H1 (cell line): ENCODE measurements at regions not wholly inside any gene's neighbourhood (a gene's known extent, or its start where the extent isn't known, plus 50 kb on each side); places are given as distances from the start of the nearest gene placed in this dataset.

ENCODE experiments used
- CTCF ChIA-PET: fragments of 300-600 bp; sonication (Branson Sonifier 250); formaldehyde crosslinking; loops from one replicate; lab custom pipeline; 2021; ENCODE audit not compliant: partially characterized antibody; lab: Charles Lee
- POLR2A ChIA-PET: fragments of 300-600 bp; sonication (Branson Sonifier 250); formaldehyde crosslinking; loops from one replicate; lab custom pipeline; 2021; ENCODE audit warnings: inconsistent platforms; ENCODE audit not compliant: partially characterized antibody; lab: Charles Lee
- DNase-seq, 2 experiments: peaks; one replicate each; pipeline versions ENCODE4 v3.0.0 to v3.0.0-alpha.2; 2010 to 2022; ENCODE audit warnings: low spot score in 2 of 2, low read depth in 1 of 2, mixed read lengths in 1 of 2
- FAIRE-seq: peaks from 2 replicates; lab custom pipeline; 2011; peaks lifted over from hg19 to GRCh38; lab: Jason Lieb, UNC
- H2AFZ ChIP-seq: 2 replicates; pipeline ENCODE4 v1.8.1; 2012; ENCODE audit warnings: low read length, inconsistent platforms
- H2AK5ac ChIP-seq: 2 replicates; pipeline ENCODE4 v1.6.1; 2013; ENCODE audit warnings: low read depth, low read length
- H2BK120ac ChIP-seq: replicated peaks from 2 replicates; pipeline ENCODE3; 2013; ENCODE audit warnings: low read depth, low read length, inconsistent platforms
- H2BK12ac ChIP-seq: 2 replicates; pipeline ENCODE4 v1.6.1; 2013; ENCODE audit warnings: low read depth, low read length
- H2BK15ac ChIP-seq: 2 replicates; pipeline ENCODE4 v1.6.1; 2013; ENCODE audit warnings: low read length
- H2BK20ac ChIP-seq: 2 replicates; pipeline ENCODE4 v1.6.1; 2013; ENCODE audit warnings: low read length
- H2BK5ac ChIP-seq: 2 replicates; pipeline ENCODE4 v1.6.1; 2013; ENCODE audit warnings: low read depth, low read length
- H3K14ac ChIP-seq: 2 replicates; pipeline ENCODE4 v1.6.1; 2013; ENCODE audit warnings: inconsistent platforms; ENCODE audit not compliant: insufficient read length
- H3K18ac ChIP-seq: 2 replicates; pipeline ENCODE4 v1.6.1; 2013; ENCODE audit warnings: low read length; ENCODE audit errors: extremely low read depth
- H3K23ac ChIP-seq: 2 replicates; pipeline ENCODE4 v1.6.1; 2013; ENCODE audit warnings: inconsistent platforms; ENCODE audit not compliant: insufficient read length
- H3K23me2 ChIP-seq: 2 replicates; pipeline ENCODE4 v1.6.1; 2013; ENCODE audit warnings: low read depth, low read length
- H3K27ac ChIP-seq: 2 replicates; pipeline ENCODE4 v1.6.1; 2011; ENCODE audit warnings: low read depth, low read length, inconsistent platforms
- H3K27me3 ChIP-seq, 4 experiments: replicated peaks in 1 of 4; 1 replicate in 1 of 4; 2 replicates in 3 of 4; pipeline versions ENCODE4 v1.6.1 to v1.8.1; 2011 to 2013; ENCODE audit warnings: low read length in 3 of 4, mild to moderate bottlenecking in 3 of 4, inconsistent platforms in 2 of 4, mixed read lengths in 2 of 4, moderate library complexity in 1 of 4; ENCODE audit not compliant: control insufficient read depth in 3 of 4, insufficient read depth in 3 of 4; ENCODE audit errors: extremely low read depth in 1 of 4
- H3K36me3 ChIP-seq, 4 experiments: 2 replicates each; pipeline versions ENCODE4 v1.6.1 to v1.8.1; 2011 to 2013; ENCODE audit warnings: mild to moderate bottlenecking in 4 of 4, low read length in 3 of 4, moderate library complexity in 2 of 4, control low read depth in 1 of 4, inconsistent platforms in 1 of 4; ENCODE audit not compliant: insufficient read depth in 4 of 4, control insufficient read depth in 2 of 4
- H3K4ac ChIP-seq: replicated peaks from 2 replicates; pipeline ENCODE3; 2013; ENCODE audit warnings: low read length, low read depth, mixed read lengths, inconsistent platforms; ENCODE audit not compliant: insufficient read length
- H3K4me1 ChIP-seq, 4 experiments: replicated peaks in 1 of 4; 1 replicate in 1 of 4; 2 replicates in 3 of 4; pipeline versions ENCODE4 v1.6.1 to v1.8.1; 2011 to 2013; ENCODE audit warnings: low read length in 3 of 4, inconsistent platforms in 2 of 4, mixed read lengths in 1 of 4; ENCODE audit not compliant: insufficient read depth in 4 of 4, control insufficient read depth in 3 of 4
- H3K4me2 ChIP-seq, 2 experiments: 2 replicates each; pipeline versions ENCODE4 v1.6.1 to v1.8.1; 2011 to 2013; ENCODE audit warnings: low read depth in 2 of 2, low read length in 2 of 2, control low read depth in 1 of 2, inconsistent platforms in 1 of 2, mild to moderate bottlenecking in 1 of 2; ENCODE audit not compliant: insufficient read depth in 1 of 2
- H3K4me3 ChIP-seq, 4 experiments: fragments of 200-600, 300-600 bp in 1 of 4; sonication (generic), shearing (Covaris generic), sonication (Bioruptor Twin) in 1 of 4; 2 replicates each; pipeline versions ENCODE4 v1.5.1 to v1.8.1; 2011 to 2016; ENCODE audit warnings: low read length in 4 of 4, low read depth in 3 of 4, control low read depth in 2 of 4, inconsistent platforms in 2 of 4, mild to moderate bottlenecking in 2 of 4, mixed read lengths in 1 of 4, moderate library complexity in 1 of 4; ENCODE audit not compliant: insufficient read depth in 2 of 4; ENCODE audit errors: extremely low read depth in 1 of 4
- H3K56ac ChIP-seq: replicated peaks from 2 replicates; pipeline ENCODE3; 2013; ENCODE audit warnings: low read depth, mild to moderate bottlenecking, mixed read lengths, low read length, inconsistent platforms; ENCODE audit not compliant: insufficient read length
- H3K79me1 ChIP-seq: 2 replicates; pipeline ENCODE4 v1.6.1; 2013; ENCODE audit warnings: low read depth, low read length, control low read depth
- H3K79me2 ChIP-seq, 2 experiments: 2 replicates each; pipeline versions ENCODE4 v1.6.1 to v1.8.1; 2012 to 2013; ENCODE audit warnings: low read length in 2 of 2, mild to moderate bottlenecking in 2 of 2, inconsistent platforms in 1 of 2; ENCODE audit not compliant: insufficient read depth in 2 of 2, control insufficient read depth in 1 of 2
- H3K9ac ChIP-seq, 4 experiments: replicated peaks in 1 of 4; 1 replicate in 1 of 4; 2 replicates in 3 of 4; pipeline versions ENCODE4 v1.6.1 to v1.8.1; 2011 to 2013; ENCODE audit warnings: low read depth in 3 of 4, low read length in 3 of 4, control low read depth in 2 of 4, mild to moderate bottlenecking in 2 of 4, moderate library complexity in 2 of 4, inconsistent platforms in 1 of 4; ENCODE audit errors: extremely low read depth in 1 of 4
- H3K9me3 ChIP-seq, 2 experiments: 2 replicates each; pipeline versions ENCODE4 v1.6.1 to v1.8.1; 2012 to 2013; ENCODE audit warnings: mild to moderate bottlenecking in 2 of 2, moderate library complexity in 2 of 2, control low read depth in 1 of 2, inconsistent platforms in 1 of 2, low read depth in 1 of 2, low read length in 1 of 2, mixed read lengths in 1 of 2; ENCODE audit not compliant: insufficient read depth in 2 of 2
- H4K20me1 ChIP-seq, 2 experiments: replicated peaks in 1 of 2; 2 replicates each; pipeline versions ENCODE3 to v1.8.1; 2011 to 2013; ENCODE audit warnings: inconsistent platforms in 2 of 2, low read length in 2 of 2, mild to moderate bottlenecking in 1 of 2; ENCODE audit not compliant: insufficient read depth in 2 of 2, control insufficient read depth in 1 of 2
- H4K5ac ChIP-seq: 2 replicates; pipeline ENCODE4 v1.6.1; 2013; ENCODE audit warnings: low read length, low read depth, mixed read lengths, inconsistent platforms; ENCODE audit not compliant: insufficient read length
- H4K8ac ChIP-seq: 2 replicates; pipeline ENCODE4 v1.8.0; 2013; ENCODE audit warnings: mild to moderate bottlenecking, moderate library complexity, low read length, inconsistent platforms; ENCODE audit not compliant: insufficient read depth; ENCODE audit errors: extremely low read depth
- H4K91ac ChIP-seq: replicated peaks from 2 replicates; pipeline ENCODE3; 2013; ENCODE audit warnings: low read length, mixed read lengths, inconsistent platforms; ENCODE audit not compliant: insufficient read length
- HDAC2 ChIP-seq, 2 experiments: fragments of 300-600 bp in 1 of 2; sonication (generic) in 1 of 2; IDR thresholded peaks; 2 replicates each; pipeline ENCODE4 v1.6.1; 2011 to 2012; ENCODE audit warnings: low read depth in 2 of 2, low read length in 2 of 2, mild to moderate bottlenecking in 2 of 2, moderate library complexity in 2 of 2, borderline replicate concordance in 1 of 2, inconsistent platforms in 1 of 2
- KDM4A ChIP-seq: IDR thresholded peaks from one replicate; pipeline ENCODE4 v1.7.1; 2012; ENCODE audit warnings: low read depth, mild to moderate bottlenecking, moderate library complexity, low read length, inconsistent platforms; ENCODE audit not compliant: severe bottlenecking
- WGBS, 2 experiments: shearing (Covaris generic) in 1 of 2; methylation state at CpG; one replicate each; pipeline versions ENCODE4 v1.1.6 to v1.1.7; 2013 to 2015; ENCODE audit warnings: low lambda C conversion rate in 2 of 2, mixed read lengths in 2 of 2, inconsistent platforms in 1 of 2, low coverage in 1 of 2, missing lambda C conversion rate in 1 of 2; ENCODE audit not compliant: insufficient replicate concordance in 2 of 2, insufficient coverage in 1 of 2, insufficient read length in 1 of 2; ENCODE audit errors: extremely low coverage in 1 of 2, missing lambda C conversion rate in 1 of 2; 5-methylcytosine and 5-hydroxymethylcytosine counted together
- TF ChIP-seq, protein P1 (sequence below): IDR thresholded peaks from 2 replicates; pipeline ENCODE4 v1.6.1; 2011; ENCODE audit warnings: low read depth, mild to moderate bottlenecking, low read length; ENCODE audit not compliant: insufficient read depth
- TF ChIP-seq, protein P2 (sequence below): IDR thresholded peaks from 2 replicates; pipeline ENCODE4 v1.6.1; 2012; ENCODE audit warnings: low read length, inconsistent platforms
- TF ChIP-seq, protein P3 (sequence below), 3 experiments: IDR thresholded peaks; 1 replicate in 2 of 3; 2 replicates in 1 of 3; pipeline versions ENCODE4 v1.5.1 to v1.6.1; 2011; ENCODE audit warnings: low read length in 3 of 3, mild to moderate bottlenecking in 3 of 3, inconsistent platforms in 2 of 3, low read depth in 1 of 3, moderate library complexity in 1 of 3; ENCODE audit not compliant: insufficient read depth in 1 of 3; ENCODE audit errors: control extremely low read depth in 1 of 3

DNA sequence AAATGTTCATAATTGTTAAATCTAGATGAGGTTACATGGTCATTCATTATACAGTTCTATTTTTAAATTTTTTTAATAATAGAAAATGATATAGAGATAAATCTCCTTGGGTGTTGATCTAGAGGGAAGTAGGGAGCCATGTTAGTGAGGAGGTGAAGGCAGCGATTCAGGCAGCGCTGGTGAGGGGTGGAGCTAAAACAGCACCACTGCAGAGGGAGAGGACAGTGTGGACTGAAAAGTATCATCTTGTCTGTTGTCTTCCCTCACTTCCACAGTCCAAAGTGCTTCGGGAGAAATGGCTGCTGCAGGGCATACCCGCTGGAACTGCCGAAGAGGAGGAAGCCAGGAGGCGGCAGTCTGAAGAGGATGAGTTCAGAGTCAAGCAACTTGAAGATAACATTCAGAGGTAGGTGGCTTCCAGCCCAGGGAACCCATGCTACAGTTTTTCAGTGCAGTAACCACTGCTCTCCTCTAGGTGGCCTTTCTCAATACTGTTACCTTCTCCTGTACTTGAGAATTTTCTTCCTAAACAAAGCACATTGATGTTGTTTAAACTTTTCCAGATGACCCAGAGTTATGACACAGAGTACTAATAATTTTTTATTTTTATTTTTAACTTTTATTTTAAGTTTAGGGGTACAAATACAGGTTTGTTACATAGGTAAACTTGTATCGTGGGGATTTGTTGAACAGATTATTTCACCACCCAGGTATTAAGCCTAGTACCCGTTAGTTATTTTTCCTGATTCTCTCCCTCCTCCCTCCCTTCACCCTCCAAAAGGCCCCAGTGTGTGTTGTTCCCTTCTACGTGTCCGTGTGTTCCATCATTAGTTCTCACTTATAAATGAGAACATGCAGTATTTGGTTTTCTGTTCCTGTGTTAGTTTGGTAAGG, 100.5 kb downstream of the PALM2AKAP2 start:
- Histone ChIP-seq H2BK5ac (no peak overlapping the region; the same call in 1 of the 2 replicates), H3K14ac (no peak overlapping the region), H4K20me1 (no peaks in the 10 kb centered on the region), H4K5ac (no peak overlapping the region), H3K9ac (no peak overlapping the region), H2BK120ac (no peak overlapping the region), H2AK5ac (no peak overlapping the region), H3K79me1 (no peaks in the 10 kb centered on the region), H3K23ac (no peak overlapping the region), H3K4me1 (peaks cover 0 to 4% (median 0%) of the 10 kb centered on the region in 4 experiments; a peak in 3 of 7 replicates), H2BK20ac (0 out of 2 replicates have a peak overlapping the region, but pooled peaks have one; percentile 63), H2BK12ac (no peak overlapping the region), H2AFZ (peak overlapping the region; percentile 99), H3K23me2 (no peaks in the 10 kb centered on the region), H4K91ac (no peak overlapping the region), H3K18ac (no peak overlapping the region), H3K4ac (no peak overlapping the region), H4K8ac (no peak overlapping the region), H3K4me3 (no peak overlapping the region), H3K9me3 (no peaks in the 10 kb centered on the region), H3K56ac (no peak overlapping the region), H3K36me3 (no peaks in the 10 kb centered on the region), H3K27me3 (no peaks in the 10 kb centered on the region), H3K79me2 (no peaks in the 10 kb centered on the region), H2BK15ac (no peak overlapping the region), H3K27ac (no peak overlapping the region), H3K4me2 (peak overlapping the region in 1 of 2 experiments; percentile 41; a peak in 2 of 4 replicates)
- FAIRE-seq (no peak), DNase-seq (peak; percentile 39 to 72)
- POLR2A ChIA-PET: no interaction called here
- WGBS, 2 experiments: 78% methylated on average over 10 of the region's 10 CpGs; no CpG with 5 or more reads in 1 of the 2 experiments
- CTCF ChIA-PET: interaction anchor here (0.7 to 3.3 kb wide), 20 partner anchors 8 to 430 kb away, joined by 3 to 15 read pairs (median 3); no protein-coding TSS in a partner anchor
- TF ChIP-seq, protein P1, sequence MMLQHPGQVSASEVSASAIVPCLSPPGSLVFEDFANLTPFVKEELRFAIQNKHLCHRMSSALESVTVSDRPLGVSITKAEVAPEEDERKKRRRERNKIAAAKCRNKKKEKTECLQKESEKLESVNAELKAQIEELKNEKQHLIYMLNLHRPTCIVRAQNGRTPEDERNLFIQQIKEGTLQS: no peak
- TF ChIP-seq, protein P2, sequence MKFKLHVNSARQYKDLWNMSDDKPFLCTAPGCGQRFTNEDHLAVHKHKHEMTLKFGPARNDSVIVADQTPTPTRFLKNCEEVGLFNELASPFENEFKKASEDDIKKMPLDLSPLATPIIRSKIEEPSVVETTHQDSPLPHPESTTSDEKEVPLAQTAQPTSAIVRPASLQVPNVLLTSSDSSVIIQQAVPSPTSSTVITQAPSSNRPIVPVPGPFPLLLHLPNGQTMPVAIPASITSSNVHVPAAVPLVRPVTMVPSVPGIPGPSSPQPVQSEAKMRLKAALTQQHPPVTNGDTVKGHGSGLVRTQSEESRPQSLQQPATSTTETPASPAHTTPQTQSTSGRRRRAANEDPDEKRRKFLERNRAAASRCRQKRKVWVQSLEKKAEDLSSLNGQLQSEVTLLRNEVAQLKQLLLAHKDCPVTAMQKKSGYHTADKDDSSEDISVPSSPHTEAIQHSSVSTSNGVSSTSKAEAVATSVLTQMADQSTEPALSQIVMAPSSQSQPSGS: no peak
- TF ChIP-seq HDAC2 (IDR thresholded peaks at IDR 0.05; ENCODE audit: borderline replicate concordance in 1 of 2, low read depth in 2 of 2, low read length in 2 of 2) (0 out of 4 replicates have a peak, but pooled peaks of 1 of the 2 experiments have one; percentile 46), KDM4A (peak; percentile 23)
- TF ChIP-seq, protein P3, sequence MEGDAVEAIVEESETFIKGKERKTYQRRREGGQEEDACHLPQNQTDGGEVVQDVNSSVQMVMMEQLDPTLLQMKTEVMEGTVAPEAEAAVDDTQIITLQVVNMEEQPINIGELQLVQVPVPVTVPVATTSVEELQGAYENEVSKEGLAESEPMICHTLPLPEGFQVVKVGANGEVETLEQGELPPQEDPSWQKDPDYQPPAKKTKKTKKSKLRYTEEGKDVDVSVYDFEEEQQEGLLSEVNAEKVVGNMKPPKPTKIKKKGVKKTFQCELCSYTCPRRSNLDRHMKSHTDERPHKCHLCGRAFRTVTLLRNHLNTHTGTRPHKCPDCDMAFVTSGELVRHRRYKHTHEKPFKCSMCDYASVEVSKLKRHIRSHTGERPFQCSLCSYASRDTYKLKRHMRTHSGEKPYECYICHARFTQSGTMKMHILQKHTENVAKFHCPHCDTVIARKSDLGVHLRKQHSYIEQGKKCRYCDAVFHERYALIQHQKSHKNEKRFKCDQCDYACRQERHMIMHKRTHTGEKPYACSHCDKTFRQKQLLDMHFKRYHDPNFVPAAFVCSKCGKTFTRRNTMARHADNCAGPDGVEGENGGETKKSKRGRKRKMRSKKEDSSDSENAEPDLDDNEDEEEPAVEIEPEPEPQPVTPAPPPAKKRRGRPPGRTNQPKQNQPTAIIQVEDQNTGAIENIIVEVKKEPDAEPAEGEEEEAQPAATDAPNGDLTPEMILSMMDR (IDR thresholded peaks at IDR 0.05; ENCODE audit: control extremely low read depth in 1 of 3, insufficient read depth in 1 of 3, low read depth in 1 of 3, low read length in 3 of 3): peak in 2 of 3 experiments; percentile 48 to 78; a peak in 3 of 4 replicates
